Esophagus muscularis mucosa (tissue), 3 donors: ENCODE measurements at regions not wholly inside any gene's neighbourhood (a gene's known extent, or its start where the extent isn't known, plus 50 kb on each side); places are given as distances from the start of the nearest gene placed in this dataset.

Experiments used
- POLR2A ChIP-seq: fragments of 450-650 bp; IDR thresholded peaks from one replicate; pipeline ENCODE4 v1.6.1; 2017; ENCODE audit warnings: antibody characterized with exemption, moderate library complexity, mild to moderate bottlenecking, low read depth
- TF ChIP-seq, protein P1 (sequence below), 3 experiments: fragments of 200-600 bp in 2 of 3; fragments of 450-650 bp in 1 of 3; sonication (generic) in 2 of 3; IDR thresholded peaks; one replicate each; pipeline ENCODE4 v1.5.1; 2017 to 2019; ENCODE audit warnings: antibody characterized with exemption in 3 of 3, mild to moderate bottlenecking in 2 of 3, moderate library complexity in 1 of 3

DNA sequence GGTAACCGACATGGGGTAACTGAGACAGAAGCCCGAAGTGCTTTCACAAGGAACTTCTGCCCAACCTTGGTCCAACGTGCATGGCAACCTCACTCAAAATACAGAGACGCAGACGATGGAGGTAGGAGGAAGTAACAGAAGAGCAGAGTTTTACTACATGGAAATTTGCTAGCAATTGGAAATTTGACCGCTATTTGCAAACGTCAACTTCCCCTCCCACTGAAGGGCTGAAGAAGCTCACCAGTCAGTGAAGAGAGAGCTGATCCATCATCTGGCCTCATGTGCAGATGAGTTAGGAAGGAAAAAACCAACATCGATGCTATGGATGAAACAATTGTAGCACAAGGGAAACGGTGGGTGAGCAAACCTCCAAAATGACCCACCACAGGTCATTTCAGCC is 196.7 kb downstream of the RGS3 start:
- TF ChIP-seq POLR2A = no peak
- TF ChIP-seq, protein P1, sequence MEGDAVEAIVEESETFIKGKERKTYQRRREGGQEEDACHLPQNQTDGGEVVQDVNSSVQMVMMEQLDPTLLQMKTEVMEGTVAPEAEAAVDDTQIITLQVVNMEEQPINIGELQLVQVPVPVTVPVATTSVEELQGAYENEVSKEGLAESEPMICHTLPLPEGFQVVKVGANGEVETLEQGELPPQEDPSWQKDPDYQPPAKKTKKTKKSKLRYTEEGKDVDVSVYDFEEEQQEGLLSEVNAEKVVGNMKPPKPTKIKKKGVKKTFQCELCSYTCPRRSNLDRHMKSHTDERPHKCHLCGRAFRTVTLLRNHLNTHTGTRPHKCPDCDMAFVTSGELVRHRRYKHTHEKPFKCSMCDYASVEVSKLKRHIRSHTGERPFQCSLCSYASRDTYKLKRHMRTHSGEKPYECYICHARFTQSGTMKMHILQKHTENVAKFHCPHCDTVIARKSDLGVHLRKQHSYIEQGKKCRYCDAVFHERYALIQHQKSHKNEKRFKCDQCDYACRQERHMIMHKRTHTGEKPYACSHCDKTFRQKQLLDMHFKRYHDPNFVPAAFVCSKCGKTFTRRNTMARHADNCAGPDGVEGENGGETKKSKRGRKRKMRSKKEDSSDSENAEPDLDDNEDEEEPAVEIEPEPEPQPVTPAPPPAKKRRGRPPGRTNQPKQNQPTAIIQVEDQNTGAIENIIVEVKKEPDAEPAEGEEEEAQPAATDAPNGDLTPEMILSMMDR (IDR thresholded peaks at IDR 0.05) = no peak
